GM12878 (cell line): ENCODE measurements at regions not wholly inside any gene's neighbourhood (a gene's known extent, or its start where the extent isn't known, plus 50 kb on each side); places are given as distances from the start of the nearest gene placed in this dataset.

ENCODE experiments used
- ATAC-seq: fragments of 200-7000 bp; cut with Tn5 transposase; 3 replicates; pipeline ENCODE4 v1.9.1; 2020; ENCODE audit warnings: mild to moderate bottlenecking, moderate library complexity
- BruUV-seq: library from RNA; stranded (reverse); fragments of 400-500 nt; replicated peaks from 2 replicates; lab custom pipeline; 2021; lab: Mats Ljungman, UMichigan
- CTCF ChIA-PET: fragments of 300-600 bp; sonication (Branson Sonifier 250); formaldehyde crosslinking; extraction: SDS; loops from one replicate; lab custom pipeline; 2021; ENCODE audit warnings: inconsistent platforms; lab: Yijun Ruan, JAX
- POLR2A ChIA-PET: fragments of 350-600 bp; formaldehyde crosslinking; extraction: SDS; loops from one replicate; lab custom pipeline; 2021; ENCODE audit warnings: inconsistent platforms; lab: Charles Lee
- RAD21 ChIA-PET: fragments of 300-600 bp; sonication (Branson Sonifier 250); formaldehyde crosslinking; loops from one replicate; lab custom pipeline; 2023; ENCODE audit warnings: antibody characterized with exemption; ENCODE audit not compliant: unreplicated experiment; lab: Charles Lee
- SMC1A ChIA-PET: fragments of 300-600 bp; sonication (Branson Sonifier 250); formaldehyde crosslinking; loops from one replicate; lab custom pipeline; 2023; ENCODE audit not compliant: unreplicated experiment, uncharacterized antibody; lab: Charles Lee
- DNase-seq: peaks from one replicate; pipeline ENCODE4 v3.0.0-alpha.2; 2011; ENCODE audit warnings: low read depth, low spot score
- FAIRE-seq: peaks from 3 replicates; lab custom pipeline; 2011; peaks lifted over from hg19 to GRCh38; lab: Jason Lieb, UNC
- H2AFZ ChIP-seq: 2 replicates; pipeline ENCODE4 v1.6.0; 2011; ENCODE audit warnings: low read depth, low read length, control low read depth; ENCODE audit not compliant: control insufficient read depth
- H3K27ac ChIP-seq: 2 replicates; pipeline ENCODE4 v1.5.1; 2011; ENCODE audit warnings: control low read depth; ENCODE audit not compliant: control insufficient read depth, insufficient read depth
- H3K27me3 ChIP-seq, 2 experiments: replicated peaks in 1 of 2; 2 replicates each; pipeline versions ENCODE4 v1.6.0 to v1.6.1; 2011; ENCODE audit warnings: low read length in 1 of 2; ENCODE audit not compliant: control insufficient read depth in 2 of 2, insufficient read depth in 2 of 2
- H3K36me3 ChIP-seq, 2 experiments: 2 replicates each; pipeline ENCODE4 v1.5.1; 2011; ENCODE audit warnings: low read length in 1 of 2; ENCODE audit not compliant: control insufficient read depth in 2 of 2, insufficient read depth in 2 of 2
- H3K4me1 ChIP-seq: 2 replicates; pipeline ENCODE4 v1.6.1; 2011; ENCODE audit warnings: mild to moderate bottlenecking, low read length, moderate library complexity, mixed read lengths; ENCODE audit not compliant: control insufficient read depth, insufficient read depth
- H3K4me2 ChIP-seq: 2 replicates; pipeline ENCODE4 v1.6.0; 2011; ENCODE audit warnings: control low read depth; ENCODE audit not compliant: control insufficient read depth, insufficient read depth
- H3K4me3 ChIP-seq: fragments of 200-600 bp; sonication (generic); 2 replicates; pipeline ENCODE4 v1.5.1; 2016
- H3K79me2 ChIP-seq: 2 replicates; pipeline ENCODE4 v1.6.0; 2011; ENCODE audit warnings: low read length; ENCODE audit not compliant: control insufficient read depth, insufficient read depth
- H3K9ac ChIP-seq: 2 replicates; pipeline ENCODE4 v1.8.0; 2011; ENCODE audit warnings: low read length, control low read depth, mixed read lengths; ENCODE audit not compliant: control insufficient read depth, insufficient read depth
- H3K9me3 ChIP-seq: replicated peaks from 3 replicates; pipeline ENCODE4 v1.5.1; 2011; ENCODE audit warnings: mild to moderate bottlenecking, low read length; ENCODE audit not compliant: control insufficient read depth, insufficient read depth
- H4K20me1 ChIP-seq: 2 replicates; pipeline ENCODE4 v1.6.0; 2011; ENCODE audit not compliant: control insufficient read depth, insufficient read depth
- ATF7 ChIP-seq: fragments of 450-650 bp; IDR thresholded peaks from 2 replicates; pipeline ENCODE4 v1.6.1; 2016; ENCODE audit warnings: low read depth, mild to moderate bottlenecking
- BHLHE40 ChIP-seq, 2 experiments: fragments of 450-650 bp in 1 of 2; IDR thresholded peaks; 2 replicates each; pipeline ENCODE4 v1.6.1; 2011 to 2017; ENCODE audit warnings: low read depth in 2 of 2, borderline replicate concordance in 1 of 2, improper control_type of control experiment in 1 of 2, low read length in 1 of 2, mild to moderate bottlenecking in 1 of 2
- ELK1 ChIP-seq: IDR thresholded peaks from 2 replicates; pipeline ENCODE4 v1.6.1; 2012; ENCODE audit warnings: low read depth, low read length, improper control_type of control experiment
- FOS ChIP-seq: IDR thresholded peaks from 3 replicates; pipeline ENCODE4 v1.6.1; 2011; ENCODE audit warnings: borderline replicate concordance; ENCODE audit not compliant: insufficient read length; ENCODE audit errors: extremely low read depth
- HDAC6 ChIP-seq: fragments of 200-600 bp; sonication (generic); IDR thresholded peaks from one replicate; pipeline ENCODE4 v1.8.0; 2017; ENCODE audit warnings: antibody characterized with exemption; ENCODE audit not compliant: unreplicated experiment
- IKZF1 ChIP-seq: fragments of 450-650 bp; conservative IDR thresholded peaks from 2 replicates; pipeline ENCODE4 v1.6.1; 2017; ENCODE audit warnings: antibody characterized with exemption, mild to moderate bottlenecking
- KAT2A ChIP-seq: conservative IDR thresholded peaks from 2 replicates; pipeline ENCODE4 v1.6.1; 2011; ENCODE audit warnings: low read depth, low read length; ENCODE audit not compliant: control insufficient read depth
- MXI1 ChIP-seq: fragments of 150-350 bp; IDR thresholded peaks from 2 replicates; pipeline ENCODE4 v1.6.1; 2011; ENCODE audit warnings: low read depth, mild to moderate bottlenecking, inconsistent platforms, low read length, improper control_type of control experiment
- NR2C1 ChIP-seq: fragments of 450-650 bp; IDR thresholded peaks from 2 replicates; pipeline ENCODE4 v1.6.1; 2017; ENCODE audit warnings: antibody characterized with exemption, mild to moderate bottlenecking, moderate library complexity
- PAX5 ChIP-seq: IDR thresholded peaks from 2 replicates; pipeline ENCODE4 v1.6.1; 2011; ENCODE audit warnings: low read depth, low read length, borderline replicate concordance
- PKNOX1 ChIP-seq: fragments of 450-650 bp; IDR thresholded peaks from 2 replicates; pipeline ENCODE4 v1.6.1; 2016; ENCODE audit warnings: mild to moderate bottlenecking
- POLR2A ChIP-seq: IDR thresholded peaks from 2 replicates; pipeline ENCODE4 v1.6.1; 2011; ENCODE audit warnings: low read depth, mild to moderate bottlenecking, low read length
- RELB ChIP-seq: fragments of 450-650 bp; IDR thresholded peaks from 2 replicates; pipeline ENCODE4 v1.6.1; 2017; ENCODE audit warnings: low read depth, mild to moderate bottlenecking, moderate library complexity
- SKIL ChIP-seq: fragments of 450-650 bp; IDR thresholded peaks from 2 replicates; pipeline ENCODE4 v1.6.1; 2017; ENCODE audit warnings: mild to moderate bottlenecking, low read depth, inconsistent platforms; ENCODE audit not compliant: poor library complexity, severe bottlenecking
- SUPT20H ChIP-seq: IDR thresholded peaks from 2 replicates; pipeline ENCODE4 v1.6.1; 2011; ENCODE audit warnings: low read depth, mild to moderate bottlenecking, low read length, moderate library complexity, borderline replicate concordance; ENCODE audit not compliant: control insufficient read depth
- YBX1 ChIP-seq: fragments of 450-650 bp; IDR thresholded peaks from 2 replicates; pipeline ENCODE4 v1.6.1; 2016; ENCODE audit warnings: antibody characterized with exemption
- WGBS: methylation state at CpG from one replicate; pipeline ENCODE4 v1.1.6; 2016; ENCODE audit warnings: low lambda C conversion rate; ENCODE audit not compliant: insufficient replicate concordance, insufficient coverage; ENCODE audit errors: missing lambda C conversion rate; 5-methylcytosine and 5-hydroxymethylcytosine counted together
- in situ Hi-C: fragments of 300-500 bp; cut with MboI; formaldehyde crosslinking; loops from 9 replicates; pipeline ENCODE4 v1.14.3; 2018; ENCODE audit warnings: mixed read lengths
- intact Hi-C: fragments of 100-400 bp; cut with micrococcal nuclease; formaldehyde crosslinking; loops from one replicate; pipeline ENCODE4 v1.14.2; 2022; ENCODE audit not compliant: unreplicated experiment

GRCh38 chr9:105912157-105912862 lies 218.0 kb downstream of the TMEM38B start (continued):
- no peak for TF ChIP-seq NR2C1
- no peak for TF ChIP-seq FOS
- no peak for TF ChIP-seq ATF7
- no peak for TF ChIP-seq RELB
- no peak for TF ChIP-seq PKNOX1

- ATAC-seq (no peak), DNase-seq (no peak), FAIRE-seq (no peak)
- Histone ChIP-seq H3K36me3 (no peaks in the 10 kb centered on the region), H4K20me1 (no peaks in the 10 kb centered on the region), H3K79me2 (no peaks in the 10 kb centered on the region), H3K4me3 (no peak overlapping the region), H3K27me3 (no peaks in the 10 kb centered on the region), H3K27ac (no peak overlapping the region), H3K4me2 (no peak overlapping the region), H3K4me1 (no peaks in the 10 kb centered on the region), H3K9me3 (no peaks in the 10 kb centered on the region), H2AFZ (no peak overlapping the region), H3K9ac (no peak overlapping the region)
- in situ Hi-C loops (no loop called here), intact Hi-C loops (no loop called here)
- RAD21 ChIA-PET = interaction anchor here (0.6 kb wide), 1 partner anchor 612 kb away, joined by 4 read pairs; no protein-coding TSS in a partner anchor
- WGBS = 34% methylated on average over 8 of the region's 8 CpGs
- POLR2A ChIA-PET = no interaction called here
- SMC1A ChIA-PET = interaction anchor here (0.8 to 1.1 kb wide), 2 partner anchors 9 to 31 kb away, joined by 3 read pairs; no protein-coding TSS in a partner anchor
- CTCF ChIA-PET = no interaction called here
- no TSS peak for BruUV-seq
- TF ChIP-seq SKIL (no peak), IKZF1 (no peak), HDAC6 (no peak), MXI1 (no peak), KAT2A (no peak), YBX1 (no peak), ELK1 (no peak), POLR2A (no peak), PAX5 (no peak), NR2C1 (no peak), BHLHE40 (IDR thresholded peaks at IDR 0.05; ENCODE audit: borderline replicate concordance in 1 of 2, low read depth in 2 of 2, low read length in 1 of 2) (no peak), SUPT20H (no peak)
Observed at GRCh38 chr9:105912863-105913516, 218.6 kb downstream of the TMEM38B start.
